SK-N-SH (cell line): ENCODE measurements at regions not wholly inside any gene's neighbourhood (a gene's known extent, or its start where the extent isn't known, plus 50 kb on each side); places are given as distances from the start of the nearest gene placed in this dataset.

Source experiments
- CTCF ChIA-PET: fragments of 300-600, 350-600 bp; formaldehyde crosslinking; extraction: SDS; loops from one replicate; lab custom pipeline; 2021; lab: Yijun Ruan, JAX
- POLR2A ChIA-PET: fragments of 350-600 bp; sonication (Branson Sonifier 250); formaldehyde crosslinking; extraction: SDS; loops from one replicate; lab custom pipeline; 2020; ENCODE audit warnings: antibody characterized with exemption, inconsistent platforms; lab: Yijun Ruan, JAX
- DNase-seq: peaks from one replicate; pipeline ENCODE4 v3.0.0; 2012
- H2AFZ ChIP-seq: fragments of 200-600 bp; sonication (generic); 2 replicates; pipeline ENCODE4 v1.8.1; 2016; ENCODE audit warnings: antibody characterized with exemption, mild to moderate bottlenecking, low read depth
- H3F3A ChIP-seq: fragments of 200-600 bp; sonication (generic); replicated peaks from 2 replicates; pipeline ENCODE3; 2016; ENCODE audit warnings: antibody characterized with exemption, mild to moderate bottlenecking; ENCODE audit not compliant: insufficient read depth
- H3K27ac ChIP-seq, 2 experiments: fragments of 200-500 bp in 1 of 2; fragments of 200-600 bp in 1 of 2; sonication (Bioruptor generic) in 1 of 2; sonication (generic), shearing (Covaris generic) in 1 of 2; 2 replicates each; pipeline versions ENCODE4 v1.5.1 to v1.6.1; 2014 to 2016; ENCODE audit warnings: low read depth in 2 of 2, inconsistent platforms in 1 of 2, low read length in 1 of 2, mild to moderate bottlenecking in 1 of 2, mixed read lengths in 1 of 2
- H3K27me3 ChIP-seq: fragments of 200-600 bp; sonication (generic), shearing (Covaris generic); 2 replicates; pipeline ENCODE4 v1.6.1; 2016; ENCODE audit warnings: mixed run types; ENCODE audit not compliant: insufficient read depth
- H3K36me3 ChIP-seq, 2 experiments: fragments of 200-500 bp in 1 of 2; fragments of 200-600 bp in 1 of 2; sonication (Bioruptor generic) in 1 of 2; sonication (generic) in 1 of 2; replicated peaks in 1 of 2; 2 replicates each; pipeline versions ENCODE3 to v1.5.1; 2014 to 2016; ENCODE audit warnings: low read length in 1 of 2, mild to moderate bottlenecking in 1 of 2; ENCODE audit not compliant: insufficient read depth in 2 of 2, control insufficient read depth in 1 of 2
- H3K4me1 ChIP-seq, 2 experiments: fragments of 200-500 bp in 1 of 2; fragments of 200-600 bp in 1 of 2; sonication (Bioruptor generic) in 1 of 2; sonication (generic), shearing (Covaris generic) in 1 of 2; 2 replicates each; pipeline versions ENCODE4 v1.5.1 to v1.6.1; 2014 to 2016; ENCODE audit warnings: low read depth in 1 of 2, low read length in 1 of 2, mixed run types in 1 of 2; ENCODE audit not compliant: insufficient read depth in 2 of 2, control insufficient read depth in 1 of 2
- H3K4me2 ChIP-seq: fragments of 200-600 bp; sonication (generic), shearing (Covaris generic); 2 replicates; pipeline ENCODE4 v1.6.1; 2017; ENCODE audit warnings: mixed run types
- H3K4me3 ChIP-seq, 2 experiments: fragments of 200-500 bp in 1 of 2; fragments of 200-600 bp in 1 of 2; sonication (Bioruptor generic) in 1 of 2; sonication (generic), shearing (Covaris generic) in 1 of 2; 2 replicates each; pipeline versions ENCODE4 v1.5.1 to v1.8.1; 2014 to 2016; ENCODE audit warnings: low read depth in 2 of 2, inconsistent platforms in 1 of 2, low read length in 1 of 2, mild to moderate bottlenecking in 1 of 2, mixed read lengths in 1 of 2, moderate library complexity in 1 of 2
- H3K79me2 ChIP-seq: fragments of 200-600 bp; sonication (generic); 2 replicates; pipeline ENCODE4 v1.8.1; 2017; ENCODE audit warnings: mild to moderate bottlenecking; ENCODE audit not compliant: insufficient read depth
- H3K9ac ChIP-seq: fragments of 200-600 bp; sonication (generic); 2 replicates; pipeline ENCODE4 v1.6.1; 2017; ENCODE audit warnings: mixed run types
- H3K9me2 ChIP-seq: fragments of 200-600 bp; sonication (generic); 2 replicates; pipeline ENCODE4 v1.6.1; 2017; ENCODE audit warnings: mixed run types
- H3K9me3 ChIP-seq: fragments of 200-600 bp; sonication (generic); 2 replicates; pipeline ENCODE4 v1.6.1; 2017; ENCODE audit warnings: mixed run types, mild to moderate bottlenecking, moderate library complexity
- H4K20me1 ChIP-seq: fragments of 200-600 bp; sonication (generic); 2 replicates; pipeline ENCODE4 v1.6.1; 2017; ENCODE audit warnings: mild to moderate bottlenecking, mixed run types; ENCODE audit not compliant: insufficient read depth
- CTCF ChIP-seq: fragments of 200-600 bp; sonication (generic); IDR thresholded peaks from 2 replicates; pipeline ENCODE4 v1.6.1; 2017; ENCODE audit warnings: antibody characterized with exemption, mild to moderate bottlenecking, moderate library complexity
- ELF1 ChIP-seq: IDR thresholded peaks from 2 replicates; pipeline ENCODE4 v1.4.0; 2012
- EZH2phosphoT487 ChIP-seq: fragments of 200-600 bp; sonication (generic); IDR thresholded peaks from 2 replicates; pipeline ENCODE4 v1.6.1; 2017; ENCODE audit warnings: low read depth, mixed run types, mild to moderate bottlenecking, antibody characterized with exemption, moderate library complexity, borderline replicate concordance
- FOSL2 ChIP-seq: IDR thresholded peaks from 2 replicates; pipeline ENCODE4 v1.4.0; 2012; ENCODE audit warnings: low read depth, mild to moderate bottlenecking, moderate library complexity, borderline replicate concordance
- FOXJ3 ChIP-seq: sonication (generic); formaldehyde crosslinking; IDR thresholded peaks from 2 replicates; pipeline ENCODE4 v1.5.1; 2020; ENCODE audit warnings: mild to moderate bottlenecking, missing genetic modification reagents
- FOXM1 ChIP-seq: IDR thresholded peaks from 2 replicates; pipeline ENCODE4 v1.4.0; 2012; ENCODE audit warnings: low read depth, mild to moderate bottlenecking
- JUND ChIP-seq: IDR thresholded peaks from 2 replicates; pipeline ENCODE4 v1.4.0; 2012
- MAX ChIP-seq: IDR thresholded peaks from 2 replicates; pipeline ENCODE4 v1.4.0; 2012; ENCODE audit warnings: low read depth
- NRF1 ChIP-seq: IDR thresholded peaks from 2 replicates; pipeline ENCODE4 v1.6.1; 2012; ENCODE audit warnings: low read depth, mild to moderate bottlenecking, low read length
- POLR2AphosphoS5 ChIP-seq: IDR thresholded peaks from 2 replicates; pipeline ENCODE4 v1.6.1; 2012; ENCODE audit warnings: low read depth, low read length
- RCOR1 ChIP-seq: fragments of 150-350 bp; IDR thresholded peaks from 2 replicates; pipeline ENCODE4 v1.6.1; 2017; ENCODE audit warnings: antibody characterized with exemption, low read length
- RFX5 ChIP-seq: IDR thresholded peaks from 2 replicates; pipeline ENCODE4 v1.6.1; 2012; ENCODE audit warnings: mild to moderate bottlenecking, improper control_type of control experiment, low read length
- RXRA ChIP-seq: IDR thresholded peaks from 2 replicates; pipeline ENCODE4 v1.4.0; 2012; ENCODE audit warnings: low read depth, mild to moderate bottlenecking, borderline replicate concordance
- SIN3A ChIP-seq: IDR thresholded peaks from 2 replicates; pipeline ENCODE4 v1.6.1; 2012; ENCODE audit warnings: low read depth, mild to moderate bottlenecking, low read length, moderate library complexity, borderline replicate concordance
- SMC3 ChIP-seq: IDR thresholded peaks from 2 replicates; pipeline ENCODE4 v1.6.1; 2012; ENCODE audit warnings: low read depth, low read length, improper control_type of control experiment
- TEAD4 ChIP-seq: IDR thresholded peaks from 2 replicates; pipeline ENCODE4 v1.4.0; 2012; ENCODE audit warnings: mild to moderate bottlenecking, borderline replicate concordance; ENCODE audit not compliant: insufficient read depth
- USF2 ChIP-seq: fragments of 150-350 bp; IDR thresholded peaks from 2 replicates; pipeline ENCODE4 v1.6.1; 2017; ENCODE audit warnings: antibody characterized with exemption, low read length, low read depth, borderline replicate concordance
- YY1 ChIP-seq: IDR thresholded peaks from 2 replicates; pipeline ENCODE4 v1.4.0; 2012; ENCODE audit warnings: low read depth, mild to moderate bottlenecking
- ZBTB33 ChIP-seq: IDR thresholded peaks from 2 replicates; pipeline ENCODE4 v1.4.0; 2012; ENCODE audit warnings: low read depth, borderline replicate concordance
- WGBS: methylation state at CpG from one replicate; pipeline ENCODE4 v1.1.6; 2017; ENCODE audit warnings: low lambda C conversion rate; 5-methylcytosine and 5-hydroxymethylcytosine counted together

- H3K27ac ChIP-seq: no peak overlapping the region
- H3K4me3 ChIP-seq: no peak overlapping the region
- no peaks in the 10 kb centered on the region for H3K36me3 ChIP-seq
- H2AFZ ChIP-seq: no peak overlapping the region
- TF ChIP-seq TEAD4 (no peak), FOSL2 (no peak), NRF1 (no peak), YY1 (no peak), ZBTB33 (no peak), ELF1 (no peak), RFX5 (no peak), SIN3A (no peak), RXRA (no peak)
- ChIA-PET CTCF (no interaction called here), POLR2A (no interaction called here)
- no peaks in the 10 kb centered on the region; the same call in 1 of the 2 replicates for H3K27me3 ChIP-seq
- no peaks in the 10 kb centered on the region for H3K9me2 ChIP-seq
- DNase-seq: no peak
- 87% methylated on average over 14 of the region's 14 CpGs for WGBS
- no peak overlapping the region for H3K9ac ChIP-seq
- H3K4me1 ChIP-seq: peaks cover 2 to 10% of the 10 kb centered on the region in 2 experiments; a peak in 2 of 4 replicates
- H3K9me3 ChIP-seq: no peaks in the 10 kb centered on the region
- no peaks in the 10 kb centered on the region for H4K20me1 ChIP-seq
- no peaks in the 10 kb centered on the region for H3F3A ChIP-seq
- no peak overlapping the region for H3K4me2 ChIP-seq
- H3K79me2 ChIP-seq: no peaks in the 10 kb centered on the region
Observed at GRCh38 chr10:11683529-11684320, 58.5 kb upstream of the ECHDC3 start.

- Histone ChIP-seq H3K9ac (no peak overlapping the region), H3F3A (no peaks in the 10 kb centered on the region), H3K9me2 (no peaks in the 10 kb centered on the region), H3K27ac (no peak overlapping the region), H3K4me1 (peaks cover 2 to 10% of the 10 kb centered on the region in 2 experiments; a peak in 2 of 4 replicates), H3K9me3 (no peaks in the 10 kb centered on the region), H4K20me1 (no peaks in the 10 kb centered on the region), H3K4me3 (no peak overlapping the region), H3K36me3 (no peaks in the 10 kb centered on the region), H2AFZ (no peak overlapping the region), H3K27me3 (no peaks in the 10 kb centered on the region; the same call in 1 of the 2 replicates), H3K4me2 (no peak overlapping the region), H3K79me2 (no peaks in the 10 kb centered on the region)
- TF ChIP-seq FOXJ3 (CRISPR knock-in tag) (no peak), CTCF (no peak), RCOR1 (no peak), FOSL2 (no peak), NRF1 (no peak), FOXM1 (no peak), MAX (no peak), JUND (no peak), SMC3 (no peak), TEAD4 (no peak), EZH2phosphoT487 (no peak), POLR2AphosphoS5 (no peak), USF2 (no peak), ELF1 (no peak)
- POLR2A ChIA-PET: no interaction called here
- WGBS: 86% methylated on average over 14 of the region's 14 CpGs
- CTCF ChIA-PET: no interaction called here
- no peak for DNase-seq
Observed at GRCh38 chr10:11682851-11683250, 59.3 kb upstream of the ECHDC3 start.
